ENCODE measurements at regions not wholly inside any gene's neighbourhood (a gene's known extent, or its start where the extent isn't known, plus 50 kb on each side); places are given as distances from the start of the nearest gene placed in this dataset.
A peak's percentile ranks its signal among the peaks of the same experiment; 100 is the strongest.

- Histone ChIP-seq H3K36me3 (ENCODE audit: insufficient read depth, low read length) (no peaks in the 10 kb centered on the region), H3K4me2 (ENCODE audit: low read length) (no peak overlapping the region), H3K4me1 (ENCODE audit: insufficient read depth, low read length, poor library complexity, severe bottlenecking) (no peaks in the 10 kb centered on the region), H3K4me3 (ENCODE audit: low read depth, low read length, poor library complexity, severe bottlenecking) (no peak overlapping the region), H3K27ac (ENCODE audit: low read depth, low read length, poor library complexity, severe bottlenecking) (no peak overlapping the region), H3K79me2 (ENCODE audit: insufficient read depth, low read depth, low read length) (no peaks in the 10 kb centered on the region), H4K20me1 (ENCODE audit: insufficient read depth, low read length) (no peaks in the 10 kb centered on the region), H3K9me3 (ENCODE audit: low read length) (no peaks in the 10 kb centered on the region), H3K9me2 (ENCODE audit: insufficient read depth, low read length) (no peaks in the 10 kb centered on the region), H2AFZ (ENCODE audit: low read length) (no peak overlapping the region)
- intact Hi-C loops (cut with micrococcal nuclease; ENCODE audit: unreplicated experiment) = no loop called here
- DNase-seq (ENCODE audit: low spot score) = no peak
- TF ChIP-seq CTCF (conservative IDR thresholded peaks at IDR 0.05; ENCODE audit: low read length) = 0 out of 2 replicates have a peak, but pooled peaks have one; percentile 21
- no peak for TF ChIP-seq EZH2phosphoT487 (IDR thresholded peaks at IDR 0.05; ENCODE audit: borderline replicate concordance, low read depth, low read length)
- POLR2A ChIA-PET = no interaction called here
- no TSS peak for BruUV-seq (replicated peaks)
- CTCF ChIA-PET (ENCODE audit: unreplicated experiment) = no interaction called here
Observed at GRCh38 chr1:80441664-80442063, 1359.1 kb upstream of the ADGRL2 start.

- DNase-seq (ENCODE audit: low spot score) = no peak
- Histone ChIP-seq H2AFZ (ENCODE audit: low read length) (no peak overlapping the region), H3K4me1 (ENCODE audit: insufficient read depth, low read length, poor library complexity, severe bottlenecking) (no peaks in the 10 kb centered on the region), H3K9me2 (ENCODE audit: insufficient read depth, low read length) (no peaks in the 10 kb centered on the region), H3K9me3 (ENCODE audit: low read length) (no peaks in the 10 kb centered on the region), H3K79me2 (ENCODE audit: insufficient read depth, low read depth, low read length) (no peaks in the 10 kb centered on the region), H3K36me3 (ENCODE audit: insufficient read depth, low read length) (no peaks in the 10 kb centered on the region), H3K4me2 (ENCODE audit: low read length) (no peak overlapping the region), H3K27ac (ENCODE audit: low read depth, low read length, poor library complexity, severe bottlenecking) (no peak overlapping the region), H4K20me1 (ENCODE audit: insufficient read depth, low read length) (no peaks in the 10 kb centered on the region), H3K4me3 (ENCODE audit: low read depth, low read length, poor library complexity, severe bottlenecking) (no peak overlapping the region)
- TF ChIP-seq CTCF (conservative IDR thresholded peaks at IDR 0.05; ENCODE audit: low read length) (no peak), EZH2phosphoT487 (IDR thresholded peaks at IDR 0.05; ENCODE audit: borderline replicate concordance, low read depth, low read length) (no peak)
- ChIA-PET CTCF (ENCODE audit: unreplicated experiment) (no interaction called here), POLR2A (interaction anchor here (0.9 kb wide), 1 partner anchor 12 kb away, joined by 3 read pairs; no protein-coding TSS in a partner anchor)
- intact Hi-C loops (cut with micrococcal nuclease; ENCODE audit: unreplicated experiment) = no loop called here
- BruUV-seq (replicated peaks) = no TSS peak
Observed at GRCh38 chr1:80436851-80437250, 1363.9 kb upstream of the ADGRL2 start.

GRCh38 chr1:80427881-80428280 is 1372.9 kb upstream of the ADGRL2 start:
- H3K4me2 ChIP-seq (ENCODE audit: low read length) = no peak overlapping the region
- BruUV-seq (replicated peaks) = no TSS peak
- H3K36me3 ChIP-seq (ENCODE audit: insufficient read depth, low read length) = no peaks in the 10 kb centered on the region
- CTCF ChIA-PET (ENCODE audit: unreplicated experiment) = no interaction called here
- intact Hi-C loops (cut with micrococcal nuclease; ENCODE audit: unreplicated experiment) = loop anchor here (10.0 kb wide), 1 partner anchor 783 kb away; no protein-coding TSS in a partner anchor
- no peaks in the 10 kb centered on the region for H3K4me1 ChIP-seq (ENCODE audit: insufficient read depth, low read length, poor library complexity, severe bottlenecking)
- DNase-seq (ENCODE audit: low spot score) = no peak
- no peak overlapping the region for H3K27ac ChIP-seq (ENCODE audit: low read depth, low read length, poor library complexity, severe bottlenecking)
- no peak for TF ChIP-seq EZH2phosphoT487 (IDR thresholded peaks at IDR 0.05; ENCODE audit: borderline replicate concordance, low read depth, low read length)
- no peak for TF ChIP-seq CTCF (conservative IDR thresholded peaks at IDR 0.05; ENCODE audit: low read length)
- H3K9me3 ChIP-seq (ENCODE audit: low read length) = no peaks in the 10 kb centered on the region
- H4K20me1 ChIP-seq (ENCODE audit: insufficient read depth, low read length) = no peaks in the 10 kb centered on the region
- H3K4me3 ChIP-seq (ENCODE audit: low read depth, low read length, poor library complexity, severe bottlenecking) = no peak overlapping the region
- H3K9me2 ChIP-seq (ENCODE audit: insufficient read depth, low read length) = no peaks in the 10 kb centered on the region
- POLR2A ChIA-PET = no interaction called here
- no peaks in the 10 kb centered on the region for H3K79me2 ChIP-seq (ENCODE audit: insufficient read depth, low read depth, low read length)
- H2AFZ ChIP-seq (ENCODE audit: low read length) = no peak overlapping the region
